K562 (cell line): ENCODE measurements at regions not wholly inside any gene's neighbourhood (a gene's known extent, or its start where the extent isn't known, plus 50 kb on each side); places are given as distances from the start of the nearest gene placed in this dataset.

Experiments
- ATAC-seq: fragments of 200-7000 bp; cut with Tn5 transposase; 3 replicates; pipeline ENCODE4 v1.9.1; 2020; ENCODE audit warnings: moderate library complexity
- BruUV-seq: library from RNA; stranded (reverse); fragments of 400-500 nt; replicated peaks from 2 replicates; lab custom pipeline; 2021; lab: Mats Ljungman, UMichigan
- CTCF ChIA-PET: fragments of 300-600 bp; formaldehyde crosslinking; extraction: SDS; loops from one replicate; lab custom pipeline; 2021; ENCODE audit warnings: low intra/inter-chr PET ratio; lab: Yijun Ruan, JAX
- POLR2A ChIA-PET: fragments of 300-600, 350-650 bp; sonication (Branson Sonifier 250); formaldehyde crosslinking; extraction: SDS; loops from one replicate; lab custom pipeline; 2021; ENCODE audit warnings: antibody characterized with exemption, inconsistent platforms; lab: Yijun Ruan, JAX
- DNase-seq, 4 experiments: peaks; one replicate each; pipeline versions ENCODE4 v3.0.0 to v3.0.0-alpha.2; 2011 to 2018; ENCODE audit warnings: low spot score in 3 of 4, mixed read lengths in 3 of 4; ENCODE audit errors: extremely low read depth in 1 of 4
- FAIRE-seq: peaks from 2 replicates; lab custom pipeline; 2011; peaks lifted over from hg19 to GRCh38; lab: Jason Lieb, UNC
- H2AFZ ChIP-seq: 2 replicates; pipeline ENCODE4 v1.6.0; 2011; ENCODE audit warnings: low read depth, low read length, control low read depth, inconsistent platforms
- H3K27ac ChIP-seq: fragments of 200-600 bp; 3 replicates; pipeline ENCODE4 v1.8.0; 2011; ENCODE audit warnings: low read depth, mild to moderate bottlenecking, control low read depth, inconsistent platforms, low read length, moderate library complexity, mixed read lengths; ENCODE audit errors: extremely low read depth
- H3K27me3 ChIP-seq, 2 experiments: fragments of 300-600 bp in 1 of 2; 2 replicates in 1 of 2; 3 replicates in 1 of 2; pipeline versions ENCODE4 v1.6.0 to v1.8.0; 2011; ENCODE audit warnings: inconsistent platforms in 2 of 2, low read length in 2 of 2, mild to moderate bottlenecking in 1 of 2, mixed read lengths in 1 of 2, moderate library complexity in 1 of 2; ENCODE audit not compliant: control insufficient read depth in 2 of 2, insufficient read depth in 2 of 2
- H3K36me3 ChIP-seq: fragments of 300-600 bp; 3 replicates; pipeline ENCODE4 v1.8.0; 2011; ENCODE audit warnings: mild to moderate bottlenecking, low read length, inconsistent platforms; ENCODE audit not compliant: control insufficient read depth, insufficient read depth
- H3K4me1 ChIP-seq, 2 experiments: fragments of 200-600 bp in 1 of 2; replicated peaks in 1 of 2; 2 replicates in 1 of 2; 3 replicates in 1 of 2; pipeline versions ENCODE4 v1.5.1 to v1.8.0; 2011; ENCODE audit warnings: inconsistent platforms in 2 of 2, low read length in 2 of 2, mild to moderate bottlenecking in 1 of 2, mixed read lengths in 1 of 2, moderate library complexity in 1 of 2; ENCODE audit not compliant: control insufficient read depth in 2 of 2, insufficient read depth in 2 of 2
- H3K4me2 ChIP-seq: 2 replicates; pipeline ENCODE4 v1.6.1; 2011; ENCODE audit warnings: low read length, control low read depth, inconsistent platforms, mixed read lengths; ENCODE audit not compliant: insufficient read depth
- H3K4me3 ChIP-seq: fragments of 200-600 bp; sonication (generic), shearing (Covaris generic); 2 replicates; pipeline ENCODE4 v1.5.1; 2016; ENCODE audit warnings: control low read depth, inconsistent platforms
- H3K79me2 ChIP-seq: fragments of 200-600 bp; 3 replicates; pipeline ENCODE4 v1.8.0; 2011; ENCODE audit warnings: low read length, inconsistent platforms; ENCODE audit not compliant: control insufficient read depth, insufficient read depth
- H3K9ac ChIP-seq, 2 experiments: 2 replicates each; pipeline versions ENCODE4 v1.6.0 to v1.6.1; 2011; ENCODE audit warnings: low read depth in 2 of 2, low read length in 2 of 2, control low read depth in 1 of 2, inconsistent platforms in 1 of 2, mild to moderate bottlenecking in 1 of 2, mixed read lengths in 1 of 2; ENCODE audit not compliant: insufficient read depth in 1 of 2
- H3K9me1 ChIP-seq: one replicate; pipeline ENCODE4 v1.6.0; 2011; ENCODE audit warnings: inconsistent platforms, mild to moderate bottlenecking, low read length, moderate library complexity; ENCODE audit not compliant: control insufficient read depth, insufficient read depth
- H3K9me3 ChIP-seq: replicated peaks from 2 replicates; pipeline ENCODE4 v1.5.1; 2011; ENCODE audit warnings: low read depth, low read length, inconsistent platforms; ENCODE audit not compliant: control insufficient read depth, insufficient read depth
- H4K20me1 ChIP-seq: replicated peaks from 2 replicates; pipeline ENCODE4 v1.6.1; 2011; ENCODE audit warnings: low read length, inconsistent platforms, mixed read lengths; ENCODE audit not compliant: control insufficient read depth, insufficient read depth
- CCNT2 ChIP-seq: IDR thresholded peaks from 2 replicates; pipeline ENCODE4 v1.6.1; 2011; ENCODE audit warnings: borderline replicate concordance, low read depth, mild to moderate bottlenecking, moderate library complexity, mixed read lengths, low read length; ENCODE audit not compliant: insufficient read length; ENCODE audit errors: extremely low read depth
- CHD4 ChIP-seq: fragments of 200-600 bp; sonication (generic); IDR thresholded peaks from 3 replicates; pipeline ENCODE4 v1.6.1; 2012; ENCODE audit warnings: low read depth, mild to moderate bottlenecking, mixed read lengths, low read length, inconsistent platforms; ENCODE audit not compliant: insufficient read depth, insufficient replicate concordance, poor library complexity, severe bottlenecking
- GABPA ChIP-seq: fragments of 200-800 bp; sonication (Bioruptor generic); conservative IDR thresholded peaks from 2 replicates; pipeline ENCODE4 v1.6.1; 2016; ENCODE audit warnings: low read depth, missing genetic modification characterization, missing compliant biosample characterization
- NELFE ChIP-seq: IDR thresholded peaks from 2 replicates; pipeline ENCODE4 v1.6.1; 2011; ENCODE audit warnings: mild to moderate bottlenecking; ENCODE audit not compliant: insufficient read depth, insufficient read length
- THRAP3 ChIP-seq: fragments of 450-650 bp; IDR thresholded peaks from 2 replicates; pipeline ENCODE4 v1.6.1; 2016; ENCODE audit warnings: mild to moderate bottlenecking, inconsistent platforms, borderline replicate concordance
- ZNF41 ChIP-seq: fragments of 250-450 bp; sonication (Bioruptor Pico); conservative IDR thresholded peaks from 2 replicates; pipeline ENCODE4 v1.4.0; 2020; ENCODE audit warnings: mild to moderate bottlenecking
- ZNF589 ChIP-seq: fragments of 200-800 bp; sonication (Bioruptor generic); IDR thresholded peaks from 2 replicates; pipeline ENCODE4 v1.6.1; 2016; ENCODE audit warnings: low read depth, missing genetic modification characterization, missing compliant biosample characterization
- ZNF830 ChIP-seq: fragments of 250-450 bp; sonication (Bioruptor Pico); IDR thresholded peaks from 2 replicates; pipeline ENCODE4 v1.5.0; 2021; ENCODE audit warnings: mild to moderate bottlenecking
- WGBS: fragments of 100-300 bp; shearing (Covaris generic); methylation state at CpG from one replicate; pipeline ENCODE4 v1.1.6; 2016; ENCODE audit warnings: low coverage, mixed read lengths; ENCODE audit not compliant: insufficient coverage; ENCODE audit errors: missing lambda C conversion rate; 5-methylcytosine and 5-hydroxymethylcytosine counted together
- in situ Hi-C: fragments of 300-500 bp; cut with MboI; formaldehyde crosslinking; loops from 4 replicates; pipeline ENCODE4 v1.15.0; 2018; ENCODE audit warnings: inconsistent platforms, mixed read lengths
- intact Hi-C: fragments of 100-400 bp; cut with micrococcal nuclease; formaldehyde crosslinking; loops from 2 replicates; pipeline ENCODE4 v1.14.2; 2022

DNA sequence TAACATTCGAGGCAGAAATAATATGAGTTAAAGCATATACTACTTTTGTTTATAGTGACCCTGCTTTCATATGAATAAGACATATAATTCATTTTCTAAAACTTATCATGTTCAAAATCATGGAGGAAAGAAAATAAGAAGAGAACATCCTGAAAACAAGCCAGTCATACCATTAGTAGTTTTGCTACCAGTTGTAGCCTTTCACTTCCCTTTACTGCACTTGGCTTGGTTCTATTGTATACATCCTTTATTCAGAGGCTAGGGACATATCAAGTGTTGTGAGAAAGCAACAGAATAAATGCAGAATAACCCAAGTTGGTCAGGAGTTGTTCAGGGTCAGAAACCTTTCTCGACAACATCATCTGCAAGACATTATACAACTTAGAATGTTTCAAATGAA is 598.7 kb downstream of the SOX5 start:
- WGBS = 60% methylated on average over 2 of the region's 2 CpGs
- in situ Hi-C loops = no loop called here
- Histone ChIP-seq H4K20me1 (no peaks in the 10 kb centered on the region), H3K9me1 (no peaks in the 10 kb centered on the region), H2AFZ (no peak overlapping the region), H3K4me3 (no peak overlapping the region), H3K4me1 (no peaks in the 10 kb centered on the region), H3K27ac (no peak overlapping the region), H3K36me3 (no peaks in the 10 kb centered on the region), H3K9ac (no peak overlapping the region), H3K79me2 (no peaks in the 10 kb centered on the region), H3K4me2 (no peak overlapping the region), H3K27me3 (no peaks in the 10 kb centered on the region), H3K9me3 (no peaks in the 10 kb centered on the region)
- no peak for FAIRE-seq
- intact Hi-C loops = no loop called here
- ChIA-PET POLR2A (no interaction called here), CTCF (no interaction called here)
- BruUV-seq = no TSS peak
- ATAC-seq = no peak
- no peak for DNase-seq
- TF ChIP-seq CCNT2 (no peak), ZNF589 (CRISPR knock-in tag) (no peak), GABPA (tag) (no peak), NELFE (no peak), THRAP3 (no peak), ZNF41 (CRISPR knock-in tag) (no peak), CHD4 (no peak), ZNF830 (CRISPR knock-in tag) (no peak)
